Colonic mucosa (tissue), 4 donors: ENCODE measurements at regions not wholly inside any gene's neighbourhood (a gene's known extent, or its start where the extent isn't known, plus 50 kb on each side); places are given as distances from the start of the nearest gene placed in this dataset.
"Not testable (repeated sequence)": the region's sequence is repeated elsewhere in the genome, so short reads cannot be mapped to it uniquely, and the experiment has no call there.

Experiments used
- DNase-seq: peaks from one replicate; pipeline ENCODE4 v3.0.0-alpha.2; 2020
- H3K27ac ChIP-seq: fragments of 200-600 bp; one replicate; pipeline ENCODE4 v1.8.0; 2021
- H3K27me3 ChIP-seq: fragments of 200-600 bp; one replicate; pipeline ENCODE4 v1.8.0; 2021
- H3K36me3 ChIP-seq: fragments of 200-600 bp; one replicate; pipeline ENCODE4 v1.8.0; 2021
- H3K4me1 ChIP-seq: fragments of 200-600 bp; one replicate; pipeline ENCODE4 v1.8.0; 2021; ENCODE audit warnings: mild to moderate bottlenecking
- H3K4me3 ChIP-seq: fragments of 200-600 bp; one replicate; pipeline ENCODE4 v1.8.0; 2021
- H3K9ac ChIP-seq, 2 donors: one replicate each; pipeline ENCODE4 v1.7.0; 2013; ENCODE audit warnings: control low read depth in 2 of 2, low read depth in 2 of 2, low read length in 2 of 2
- H3K9me3 ChIP-seq: fragments of 200-600 bp; one replicate; pipeline ENCODE4 v1.8.0; 2021
- CTCF ChIP-seq: fragments of 200-600 bp; IDR thresholded peaks from one replicate; pipeline ENCODE4 v1.8.0; 2022; ENCODE audit warnings: antibody characterized with exemption, mild to moderate bottlenecking
- intact Hi-C: fragments of 100-400 bp; cut with DNase I; formaldehyde crosslinking; loops from one replicate; pipeline ENCODE4 v1.14.1; 2022
- donor health status: healthy.
- donor health status: DM: no; HTN: no; CAD: no.
- donor health status: DM: no; HTN: no; CAD: no.

GRCh38 chr18:66235206-66235605 lies 368.7 kb downstream of the CDH19 start:
- intact Hi-C loops: no loop called here
- Histone ChIP-seq H3K27me3 (no peaks in the 10 kb centered on the region), H3K4me3 (no peak overlapping the region), H3K27ac (no peak overlapping the region), H3K9me3 (no peaks in the 10 kb centered on the region), H3K9ac (no peak overlapping the region), H3K36me3 (no peaks in the 10 kb centered on the region), H3K4me1 (no peaks in the 10 kb centered on the region)
- no peak for TF ChIP-seq CTCF
- no peak for DNase-seq

GRCh38 chr18:66226782-66227181 lies 377.1 kb downstream of the CDH19 start:
- TF ChIP-seq CTCF: no peak

GRCh38 chr18:66223317-66223716 lies 380.6 kb downstream of the CDH19 start:
- H3K9me3 ChIP-seq, H3K27me3 ChIP-seq, H3K4me1 ChIP-seq, H3K27ac ChIP-seq, H3K9ac ChIP-seq, H3K36me3 ChIP-seq, DNase-seq, intact Hi-C loops, H3K4me3 ChIP-seq: not testable (repeated sequence)

More at GRCh38 chr18:66226782-66227181, 377.1 kb downstream of the CDH19 start:
- intact Hi-C loops: no loop called here
- Histone ChIP-seq H3K9me3 (no peaks in the 10 kb centered on the region), H3K4me1 (no peaks in the 10 kb centered on the region), H3K27ac (no peak overlapping the region), H3K4me3 (no peak overlapping the region), H3K9ac (no peak overlapping the region), H3K27me3 (no peaks in the 10 kb centered on the region), H3K36me3 (no peaks in the 10 kb centered on the region)
- no peak for DNase-seq

GRCh38 chr18:66222174-66222573 lies 381.7 kb downstream of the CDH19 start:
- Histone ChIP-seq H3K27me3 (no peaks in the 10 kb centered on the region), H3K4me3 (no peak overlapping the region), H3K27ac (no peak overlapping the region), H3K9me3 (no peaks in the 10 kb centered on the region), H3K4me1 (no peaks in the 10 kb centered on the region), H3K36me3 (no peaks in the 10 kb centered on the region), H3K9ac (no peak overlapping the region)
- intact Hi-C loops: no loop called here
- TF ChIP-seq CTCF: no peak
- no peak for DNase-seq

- no peak for DNase-seq
- Histone ChIP-seq H3K9ac (no peak overlapping the region), H3K9me3 (no peaks in the 10 kb centered on the region), H3K27me3 (no peaks in the 10 kb centered on the region), H3K4me3 (no peak overlapping the region), H3K36me3 (no peaks in the 10 kb centered on the region), H3K27ac (no peak overlapping the region), H3K4me1 (no peaks in the 10 kb centered on the region)
- intact Hi-C loops: no loop called here
- no peak for TF ChIP-seq CTCF
Observed at GRCh38 chr18:66219817-66220216, 384.1 kb downstream of the CDH19 start.

- no peak for DNase-seq
- no peak for TF ChIP-seq CTCF
- intact Hi-C loops: no loop called here
- Histone ChIP-seq H3K27ac (no peak overlapping the region), H3K27me3 (no peaks in the 10 kb centered on the region), H3K9ac (no peak overlapping the region), H3K4me1 (no peaks in the 10 kb centered on the region), H3K4me3 (no peak overlapping the region), H3K9me3 (no peaks in the 10 kb centered on the region), H3K36me3 (no peaks in the 10 kb centered on the region)
Observed at GRCh38 chr18:66211749-66212148, 392.1 kb downstream of the CDH19 start.
